DOHH2 (cell line): ENCODE measurements at regions not wholly inside any gene's neighbourhood (a gene's known extent, or its start where the extent isn't known, plus 50 kb on each side); places are given as distances from the start of the nearest gene placed in this dataset.
"Not testable (repeated sequence)": the region's sequence is repeated elsewhere in the genome, so short reads cannot be mapped to it uniquely, and the experiment has no call there.

Experiments used
- H3F3A ChIP-seq: fragments of 200-600 bp; sonication (generic), shearing (Covaris generic); 2 replicates; pipeline ENCODE4 v1.6.0; 2016; ENCODE audit warnings: antibody characterized with exemption, mild to moderate bottlenecking; ENCODE audit not compliant: control insufficient read depth, insufficient read depth
- H3K27ac ChIP-seq: fragments of 200-600 bp; sonication (generic); 2 replicates; pipeline ENCODE4 v1.5.1; 2014; ENCODE audit warnings: low read depth, mild to moderate bottlenecking, low read length, moderate library complexity
- H3K27me3 ChIP-seq: fragments of 200-600 bp; sonication (generic); 2 replicates; pipeline ENCODE4 v1.6.1; 2014; ENCODE audit warnings: mild to moderate bottlenecking, low read length, mixed read lengths; ENCODE audit not compliant: control insufficient read depth
- H3K36me3 ChIP-seq: fragments of 200-600 bp; sonication (generic); 2 replicates; pipeline ENCODE4 v1.6.1; 2014; ENCODE audit warnings: mild to moderate bottlenecking, low read length, moderate library complexity, mixed read lengths; ENCODE audit not compliant: control insufficient read depth
- H3K4me1 ChIP-seq: fragments of 200-600 bp; sonication (generic); 2 replicates; pipeline ENCODE4 v1.6.1; 2014; ENCODE audit warnings: mild to moderate bottlenecking, low read length, mixed read lengths; ENCODE audit not compliant: control insufficient read depth
- H3K4me2 ChIP-seq: fragments of 200-600 bp; sonication (generic); 2 replicates; pipeline ENCODE4 v1.6.0; 2014; ENCODE audit warnings: mild to moderate bottlenecking, low read length, moderate library complexity
- H3K4me3 ChIP-seq: fragments of 200-600 bp; sonication (generic); 2 replicates; pipeline ENCODE4 v1.5.1; 2014; ENCODE audit warnings: mild to moderate bottlenecking, low read length, mixed read lengths
- H3K79me2 ChIP-seq: fragments of 200-600 bp; sonication (generic); 2 replicates; pipeline ENCODE4 v1.6.1; 2014; ENCODE audit warnings: mild to moderate bottlenecking, low read length, mixed read lengths; ENCODE audit not compliant: control insufficient read depth
- H3K9me2 ChIP-seq: fragments of 200-600 bp; sonication (generic); replicated peaks from 2 replicates; pipeline ENCODE4 v1.6.1; 2014; ENCODE audit warnings: mild to moderate bottlenecking, low read length, mixed read lengths; ENCODE audit not compliant: control insufficient read depth
- H3K9me3 ChIP-seq: fragments of 200-600 bp; sonication (generic); 2 replicates; pipeline ENCODE4 v1.6.1; 2014; ENCODE audit warnings: antibody characterized with exemption, low read length, mixed read lengths; ENCODE audit not compliant: control insufficient read depth, insufficient read depth
- H4K20me1 ChIP-seq: fragments of 200-600 bp; sonication (generic); 2 replicates; pipeline ENCODE4 v1.6.0; 2014; ENCODE audit warnings: low read depth, mild to moderate bottlenecking, antibody characterized with exemption, low read length, moderate library complexity; ENCODE audit not compliant: control insufficient read depth, insufficient read depth
- EZH2phosphoT487 ChIP-seq: fragments of 200-600 bp; sonication (generic); IDR thresholded peaks from 2 replicates; pipeline ENCODE4 v1.6.1; 2017; ENCODE audit warnings: borderline replicate concordance, mild to moderate bottlenecking, antibody characterized with exemption, low read length, moderate library complexity, mixed read lengths
- TF ChIP-seq, protein P1 (sequence below): fragments of 200-600 bp; sonication (generic); IDR thresholded peaks from one replicate; pipeline ENCODE4 v1.5.1; 2014; ENCODE audit warnings: antibody characterized with exemption, mild to moderate bottlenecking, low read depth, low read length; ENCODE audit not compliant: poor library complexity, severe bottlenecking

DNA sequence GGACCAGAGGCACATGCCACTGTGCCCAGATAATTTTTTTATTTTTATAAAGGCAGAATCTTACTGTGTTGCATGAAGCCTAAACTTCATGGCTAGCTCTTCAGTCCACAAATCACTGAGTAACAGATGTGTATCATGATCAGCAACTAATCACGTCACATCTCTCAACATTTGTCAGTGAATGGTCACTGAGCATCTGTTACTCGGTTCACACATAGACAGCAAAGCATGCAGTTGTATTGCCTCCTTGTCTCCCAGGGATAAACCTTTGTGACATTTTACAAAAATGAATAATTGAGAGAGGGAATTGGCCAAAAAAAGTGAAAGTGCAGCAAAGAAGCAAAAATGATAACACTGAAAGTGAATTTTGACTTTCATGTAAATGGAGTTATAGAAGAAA lies 85.9 kb upstream of the BTG1 start:
- not testable (repeated sequence) for H3K4me3 ChIP-seq, H3K79me2 ChIP-seq, H3K4me1 ChIP-seq, H4K20me1 ChIP-seq, H3K36me3 ChIP-seq, H3K4me2 ChIP-seq, H3K27ac ChIP-seq, H3K9me3 ChIP-seq, H3F3A ChIP-seq, H3K9me2 ChIP-seq, H3K27me3 ChIP-seq

DNA sequence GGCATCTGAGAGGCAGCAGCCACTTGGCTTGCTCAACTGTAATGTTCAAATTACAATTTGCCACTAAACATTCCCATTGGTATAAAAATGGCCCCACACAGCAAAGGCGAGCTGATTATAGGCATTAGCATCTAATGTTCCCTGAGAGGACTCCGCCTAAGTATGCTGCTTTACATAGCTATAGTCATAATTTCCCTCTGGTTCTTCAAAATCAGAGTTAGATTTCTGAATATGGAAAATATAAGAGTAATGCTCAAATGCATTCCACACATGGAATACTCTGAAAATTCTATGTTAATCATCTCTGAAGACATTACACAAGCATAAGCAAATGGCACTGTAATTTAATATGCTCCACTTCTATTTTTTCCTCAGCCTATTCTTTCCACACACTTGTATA lies 83.7 kb upstream of the BTG1 start:
- Histone ChIP-seq H3K9me3 (no peaks in the 10 kb centered on the region), H3K4me1 (peaks cover 4% of the 10 kb centered on the region; the same call in 1 of the 2 replicates), H3K27me3 (no peaks in the 10 kb centered on the region), H3K4me2 (no peak overlapping the region), H3K36me3 (no peaks in the 10 kb centered on the region), H3K4me3 (no peak overlapping the region), H4K20me1 (no peaks in the 10 kb centered on the region), H3K79me2 (no peaks in the 10 kb centered on the region), H3K27ac (no peak overlapping the region), H3K9me2 (no peaks in the 10 kb centered on the region), H3F3A (no peaks in the 10 kb centered on the region)
- TF ChIP-seq, protein P1, sequence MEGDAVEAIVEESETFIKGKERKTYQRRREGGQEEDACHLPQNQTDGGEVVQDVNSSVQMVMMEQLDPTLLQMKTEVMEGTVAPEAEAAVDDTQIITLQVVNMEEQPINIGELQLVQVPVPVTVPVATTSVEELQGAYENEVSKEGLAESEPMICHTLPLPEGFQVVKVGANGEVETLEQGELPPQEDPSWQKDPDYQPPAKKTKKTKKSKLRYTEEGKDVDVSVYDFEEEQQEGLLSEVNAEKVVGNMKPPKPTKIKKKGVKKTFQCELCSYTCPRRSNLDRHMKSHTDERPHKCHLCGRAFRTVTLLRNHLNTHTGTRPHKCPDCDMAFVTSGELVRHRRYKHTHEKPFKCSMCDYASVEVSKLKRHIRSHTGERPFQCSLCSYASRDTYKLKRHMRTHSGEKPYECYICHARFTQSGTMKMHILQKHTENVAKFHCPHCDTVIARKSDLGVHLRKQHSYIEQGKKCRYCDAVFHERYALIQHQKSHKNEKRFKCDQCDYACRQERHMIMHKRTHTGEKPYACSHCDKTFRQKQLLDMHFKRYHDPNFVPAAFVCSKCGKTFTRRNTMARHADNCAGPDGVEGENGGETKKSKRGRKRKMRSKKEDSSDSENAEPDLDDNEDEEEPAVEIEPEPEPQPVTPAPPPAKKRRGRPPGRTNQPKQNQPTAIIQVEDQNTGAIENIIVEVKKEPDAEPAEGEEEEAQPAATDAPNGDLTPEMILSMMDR = no peak
- no peak for TF ChIP-seq EZH2phosphoT487

DNA sequence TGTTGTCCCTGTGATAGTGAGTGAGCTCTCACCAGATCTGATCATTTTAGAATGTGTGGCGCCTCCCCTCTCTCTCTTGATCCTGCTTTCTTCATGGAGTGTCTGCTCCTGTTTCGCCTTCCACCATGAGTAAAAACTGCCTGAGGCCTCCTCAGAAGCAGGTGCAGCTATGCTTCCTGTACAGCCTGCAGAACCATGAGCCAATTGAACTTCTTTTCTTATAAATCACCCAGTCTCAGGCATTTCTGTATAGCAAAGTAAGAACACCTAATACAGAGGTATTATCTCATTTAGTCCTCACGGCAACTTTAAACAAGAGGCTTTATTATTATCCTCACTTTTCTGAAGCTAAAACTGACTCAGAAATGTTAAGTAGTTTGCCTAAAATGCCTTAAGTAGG lies 81.3 kb upstream of the BTG1 start:
- H3K9me3 ChIP-seq = no peaks in the 10 kb centered on the region
- no peak overlapping the region for H3K27ac ChIP-seq
- H3K27me3 ChIP-seq = no peaks in the 10 kb centered on the region
- TF ChIP-seq, protein P1 = no peak
- TF ChIP-seq EZH2phosphoT487 = no peak
- no peaks in the 10 kb centered on the region for H3F3A ChIP-seq
- H3K79me2 ChIP-seq = no peaks in the 10 kb centered on the region
- no peaks in the 10 kb centered on the region for H3K9me2 ChIP-seq
- H3K4me2 ChIP-seq = no peak overlapping the region
- H3K4me3 ChIP-seq = no peak overlapping the region
- H4K20me1 ChIP-seq = no peaks in the 10 kb centered on the region
- no peaks in the 10 kb centered on the region for H3K36me3 ChIP-seq
- peaks cover 4% of the 10 kb centered on the region; the same call in 1 of the 2 replicates for H3K4me1 ChIP-seq

DNA sequence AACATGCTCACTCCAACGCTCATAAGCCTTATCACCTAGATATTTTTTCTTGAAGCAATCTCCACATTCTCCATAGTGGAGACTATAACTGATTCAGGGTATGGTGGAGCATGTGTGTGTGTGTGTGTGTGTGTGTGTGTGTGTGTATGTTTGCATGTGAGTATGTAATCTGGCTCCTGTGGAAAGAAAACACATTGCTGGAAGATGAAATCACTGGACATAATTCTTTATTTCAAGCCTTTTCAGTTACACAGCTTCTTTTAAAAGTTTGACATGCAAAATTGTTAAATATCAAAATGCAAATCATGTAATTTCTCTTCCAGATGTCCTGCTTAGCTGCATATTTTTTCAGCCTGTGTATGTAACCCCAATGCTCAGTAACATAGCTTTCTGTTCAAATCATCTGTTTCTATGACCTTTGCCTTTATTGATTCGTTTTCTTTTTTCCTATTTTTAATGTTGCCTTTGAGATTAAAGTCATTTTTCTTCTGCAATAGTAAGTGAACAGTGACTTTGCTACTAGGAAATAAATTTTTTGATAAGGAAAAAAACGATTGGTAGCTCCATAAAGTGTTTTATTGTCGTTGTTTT lies 80.5 kb upstream of the BTG1 start:
- Histone ChIP-seq H4K20me1 (no peaks in the 10 kb centered on the region), H3K27ac (no peak overlapping the region), H3K4me1 (peaks cover 4% of the 10 kb centered on the region; the same call in 1 of the 2 replicates), H3K9me2 (no peaks in the 10 kb centered on the region), H3K79me2 (no peaks in the 10 kb centered on the region), H3K27me3 (no peaks in the 10 kb centered on the region), H3K9me3 (no peaks in the 10 kb centered on the region), H3K4me3 (no peak overlapping the region), H3F3A (no peaks in the 10 kb centered on the region), H3K4me2 (no peak overlapping the region), H3K36me3 (no peaks in the 10 kb centered on the region)
- no peak for TF ChIP-seq EZH2phosphoT487
- TF ChIP-seq, protein P1 = no peak
